ENCODE measurements at regions not wholly inside any gene's neighbourhood (a gene's known extent, or its start where the extent isn't known, plus 50 kb on each side); places are given as distances from the start of the nearest gene placed in this dataset.

- no peak for TF ChIP-seq CTCF (IDR thresholded peaks at IDR 0.05)
- no peak for TF ChIP-seq POLR2A (IDR thresholded peaks at IDR 0.05)
Observed at GRCh38 chr20:12255461-12255970, 337.8 kb downstream of the BTBD3 start.

All from lower leg skin (tissue), 3 donors.